Left cardiac atrium (tissue), 4 donors: ENCODE measurements at regions not wholly inside any gene's neighbourhood (a gene's known extent, or its start where the extent isn't known, plus 50 kb on each side); places are given as distances from the start of the nearest gene placed in this dataset.
"Not testable (repeated sequence)": the region's sequence is repeated elsewhere in the genome, so short reads cannot be mapped to it uniquely, and the experiment has no call there.

Experiments used
- ATAC-seq, 2 donors: fragments of 200-7000 bp; cut with Tn5 transposase; one replicate each; pipeline ENCODE4 v1.9.1; 2020; ENCODE audit warnings: mild to moderate bottlenecking in 2 of 2, moderate library complexity in 2 of 2
- DNase-seq: peaks from one replicate; pipeline ENCODE4 v3.0.0-alpha.2; 2020
- intact Hi-C, 2 donors: fragments of 100-400 bp; cut with DNase I; formaldehyde crosslinking; loops; one replicate each; pipeline versions ENCODE4 v1.14.1 to v1.15.1; 2022 to 2023
- donor health status: DM: no; HTN: yes; CAD: no.
- donor health status: DM: no; HTN: yes; CAD: no; lungs with severe emphysema.
- donor health status: DM: yes; HTN: yes; CAD: no.
- donor health status: Dilated cardiomyopathy.

GRCh38 chr14:89519040-89519439 lies 102.0 kb upstream of the FOXN3 start:
- no peak for ATAC-seq
- intact Hi-C loops, result no loop called here
- no peak for DNase-seq

- DNase-seq (no peak), ATAC-seq (no peak)
- intact Hi-C loops, result no loop called here
Observed at GRCh38 chr14:89516173-89516572, 99.1 kb upstream of the FOXN3 start.

- no peak for DNase-seq
- ATAC-seq, result no peak
- intact Hi-C loops, result no loop called here
Observed at GRCh38 chr14:89514601-89515000, 97.6 kb upstream of the FOXN3 start.

- ATAC-seq (no peak), DNase-seq (no peak)
- intact Hi-C loops, result no loop called here
Observed at GRCh38 chr14:89509891-89510290, 92.9 kb upstream of the FOXN3 start.

GRCh38 chr14:89508863-89509262 lies 91.8 kb upstream of the FOXN3 start:
- ATAC-seq (no peak), DNase-seq (no peak)
- intact Hi-C loops, result no loop called here

- no peak for ATAC-seq
- intact Hi-C loops, result no loop called here
- no peak for DNase-seq
Observed at GRCh38 chr14:89507926-89508460, 91.0 kb upstream of the FOXN3 start.

- DNase-seq (no peak), ATAC-seq (no peak)
- intact Hi-C loops, result no loop called here
Observed at GRCh38 chr14:89507521-89507920, 90.5 kb upstream of the FOXN3 start.

GRCh38 chr14:89506891-89507452 lies 89.9 kb upstream of the FOXN3 start:
- ATAC-seq, DNase-seq, intact Hi-C loops: not testable (repeated sequence)

GRCh38 chr14:89504602-89505313 lies 87.7 kb upstream of the FOXN3 start:
- DNase-seq (no peak), ATAC-seq (peak; percentile 19 to 64)
- intact Hi-C loops, result no loop called here

GRCh38 chr14:89504091-89504490 lies 87.1 kb upstream of the FOXN3 start:
- no peak for DNase-seq
- ATAC-seq, result peak in 1 of 2 donors; percentile 9
- intact Hi-C loops, result no loop called here

- DNase-seq, result no peak
- peak in 1 of 2 donors; percentile 29 for ATAC-seq
- intact Hi-C loops, result no loop called here
Observed at GRCh38 chr14:89503431-89503996, 86.5 kb upstream of the FOXN3 start.

GRCh38 chr14:89502966-89503365 lies 85.9 kb upstream of the FOXN3 start:
- intact Hi-C loops, result no loop called here
- DNase-seq (no peak), ATAC-seq (peak in 1 of 2 donors; percentile 27)

- intact Hi-C loops, result no loop called here
- DNase-seq, result no peak
- ATAC-seq, result no peak
Observed at GRCh38 chr14:89501381-89501780, 84.3 kb upstream of the FOXN3 start.

GRCh38 chr14:89500303-89500702 lies 83.3 kb upstream of the FOXN3 start:
- intact Hi-C loops, result no loop called here

GRCh38 chr14:89498878-89499277 lies 81.8 kb upstream of the FOXN3 start:
- DNase-seq, result no peak
- intact Hi-C loops, result no loop called here
- ATAC-seq, result no peak

More at GRCh38 chr14:89500303-89500702, 83.3 kb upstream of the FOXN3 start:
- ATAC-seq (no peak), DNase-seq (no peak)

- ATAC-seq (no peak), DNase-seq (no peak)
- intact Hi-C loops, result no loop called here
Observed at GRCh38 chr14:89495718-89496117, 78.7 kb upstream of the FOXN3 start.

GRCh38 chr14:89493877-89494634 lies 77.0 kb upstream of the FOXN3 start:
- ATAC-seq, result peak; percentile 27 to 50
- intact Hi-C loops, result no loop called here
- no peak for DNase-seq

- intact Hi-C loops, result no loop called here
- ATAC-seq (no peak), DNase-seq (no peak)
Observed at GRCh38 chr14:89493406-89493805, 76.4 kb upstream of the FOXN3 start.

- intact Hi-C loops, result no loop called here
- DNase-seq, result no peak
Observed at GRCh38 chr14:89491711-89492381, 74.8 kb upstream of the FOXN3 start.

More at GRCh38 chr14:89491711-89492381, 74.8 kb upstream of the FOXN3 start:
- no peak for ATAC-seq
